ENCODE measurements at regions not wholly inside any gene's neighbourhood (a gene's known extent, or its start where the extent isn't known, plus 50 kb on each side); places are given as distances from the start of the nearest gene placed in this dataset.

DNA sequence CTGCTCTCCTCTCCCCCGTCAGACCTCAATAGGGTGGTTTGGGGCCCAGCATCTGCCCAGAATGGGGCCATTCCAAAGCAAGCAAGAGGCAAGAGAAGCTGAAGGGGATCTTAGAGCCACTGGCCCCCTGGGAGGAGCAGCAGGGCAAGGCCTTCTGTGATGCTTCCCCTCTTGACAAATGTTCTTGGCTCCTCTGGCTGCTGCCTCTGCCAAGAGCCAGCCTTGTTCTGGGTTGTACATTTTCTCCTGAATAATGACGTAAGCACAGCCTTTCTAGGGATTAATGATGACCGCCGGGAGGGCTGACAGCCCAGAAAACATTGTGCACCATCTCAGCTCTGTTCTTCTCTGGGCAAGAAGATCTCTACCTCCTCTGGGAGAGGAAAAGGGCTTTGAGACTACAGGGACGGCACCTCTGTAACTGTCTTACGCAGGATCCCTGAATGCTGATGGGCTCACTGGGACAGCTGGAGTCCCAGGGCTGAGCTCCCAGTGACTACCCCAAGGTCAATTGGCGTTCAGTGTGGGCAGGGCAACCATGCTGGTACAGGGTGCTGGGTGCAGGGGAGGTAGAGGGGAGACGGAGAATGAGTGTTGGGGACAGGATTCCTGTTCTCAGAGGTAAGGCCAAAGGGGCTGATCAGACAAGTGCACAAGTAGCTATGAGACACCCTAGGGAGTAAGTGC, 253.3 kb downstream of the FAM43A start:
- TF ChIP-seq, protein P1, sequence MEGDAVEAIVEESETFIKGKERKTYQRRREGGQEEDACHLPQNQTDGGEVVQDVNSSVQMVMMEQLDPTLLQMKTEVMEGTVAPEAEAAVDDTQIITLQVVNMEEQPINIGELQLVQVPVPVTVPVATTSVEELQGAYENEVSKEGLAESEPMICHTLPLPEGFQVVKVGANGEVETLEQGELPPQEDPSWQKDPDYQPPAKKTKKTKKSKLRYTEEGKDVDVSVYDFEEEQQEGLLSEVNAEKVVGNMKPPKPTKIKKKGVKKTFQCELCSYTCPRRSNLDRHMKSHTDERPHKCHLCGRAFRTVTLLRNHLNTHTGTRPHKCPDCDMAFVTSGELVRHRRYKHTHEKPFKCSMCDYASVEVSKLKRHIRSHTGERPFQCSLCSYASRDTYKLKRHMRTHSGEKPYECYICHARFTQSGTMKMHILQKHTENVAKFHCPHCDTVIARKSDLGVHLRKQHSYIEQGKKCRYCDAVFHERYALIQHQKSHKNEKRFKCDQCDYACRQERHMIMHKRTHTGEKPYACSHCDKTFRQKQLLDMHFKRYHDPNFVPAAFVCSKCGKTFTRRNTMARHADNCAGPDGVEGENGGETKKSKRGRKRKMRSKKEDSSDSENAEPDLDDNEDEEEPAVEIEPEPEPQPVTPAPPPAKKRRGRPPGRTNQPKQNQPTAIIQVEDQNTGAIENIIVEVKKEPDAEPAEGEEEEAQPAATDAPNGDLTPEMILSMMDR (conservative IDR thresholded peaks at IDR 0.05; ENCODE audit: low read length) = no peak
- TF ChIP-seq EZH2phosphoT487 (IDR thresholded peaks at IDR 0.05; ENCODE audit: borderline replicate concordance) = no peak

All from Loucy (cell line).